Heart left ventricle (tissue), 13 donors: ENCODE measurements at regions not wholly inside any gene's neighbourhood (a gene's known extent, or its start where the extent isn't known, plus 50 kb on each side); places are given as distances from the start of the nearest gene placed in this dataset.

Experiments used
- CTCF ChIP-seq, 12 donors: fragments of 200-600 bp; sonication (generic) in 4 of 12; IDR thresholded peaks; one replicate each; pipeline versions ENCODE4 v1.5.0 to v1.8.0; 2018 to 2022; ENCODE audit warnings: antibody characterized with exemption in 12 of 12, mild to moderate bottlenecking in 5 of 12
- POLR2A ChIP-seq, 2 donors: fragments of 450-650 bp; IDR thresholded peaks; one replicate each; pipeline ENCODE4 v1.6.1; 2017; ENCODE audit warnings: antibody characterized with exemption in 2 of 2, mild to moderate bottlenecking in 2 of 2, moderate library complexity in 2 of 2
- donor health status: ischemic (EF 13 %, LVEDD 7.1; RV severe dilation, severe dysfunction).
- donor health status: DM: no; HTN: yes; CAD: no.
- donor health status: DM: no; HTN: no; CAD: no.
- donor health status: ischemic (EF 25% LVEDD 6.9; RV normal size, moderate dysfunction).
- donor health status: ischemic (EF 25% LVEDD 5.7; RV mildly dilated, moderate dysfunction).
- donor health status: ischemic (EF 35%, LVEDD 5.7; RV mildly dilated, moderate dysfunction).
- donor health status: nonischemic (EF 11% LVEDD 7.7; RV severe dilation, severe dysfunction).
- donor health status: DM: yes; HTN: yes; CAD: no.
- donor health status: PGD.
- donor health status: ischemic (EF 29% LVEDD 5.4; RV normal size, mild dysfunction).
- donor health status: nonischemic (EF 23%, LVEDD 6.1; RV moderate dilation, normal function).

GRCh38 chr1:18056545-18056944 lies 51.1 kb upstream of the IGSF21 start:
- no peak for TF ChIP-seq CTCF (IDR thresholded peaks at IDR 0.05)
- no peak for TF ChIP-seq POLR2A (IDR thresholded peaks at IDR 0.05)
